ENCODE measurements at regions not wholly inside any gene's neighbourhood (a gene's known extent, or its start where the extent isn't known, plus 50 kb on each side); places are given as distances from the start of the nearest gene placed in this dataset.
"Not testable (repeated sequence)": the region's sequence is repeated elsewhere in the genome, so short reads cannot be mapped to it uniquely, and the experiment has no call there.

GRCh38 chr1:143714913-143715312, 256.9 kb downstream of the FAM72C start:
- H3K4me3 ChIP-seq (ENCODE audit: low read length); H3K9ac ChIP-seq (ENCODE audit: low read depth, low read length); H3K4me2 ChIP-seq (ENCODE audit: low read length); H3K9me3 ChIP-seq (replicated peaks; ENCODE audit: low read length); H3K36me3 ChIP-seq (ENCODE audit: insufficient read depth, low read length); H3K27me3 ChIP-seq (ENCODE audit: control insufficient read depth, insufficient read depth, low read length); H3K4me1 ChIP-seq (ENCODE audit: control insufficient read depth, insufficient read depth, low read length): not testable (repeated sequence)

GRCh38 chr1:143709606-143710259, 262.1 kb downstream of the FAM72C start:
- not testable (repeated sequence) for H3K4me2 ChIP-seq (ENCODE audit: low read length); H3K27me3 ChIP-seq (ENCODE audit: control insufficient read depth, insufficient read depth, low read length); H3K4me3 ChIP-seq (ENCODE audit: low read length); H3K36me3 ChIP-seq (ENCODE audit: insufficient read depth, low read length); H3K9ac ChIP-seq (ENCODE audit: low read depth, low read length); H3K9me3 ChIP-seq (replicated peaks; ENCODE audit: low read length); H3K4me1 ChIP-seq (ENCODE audit: control insufficient read depth, insufficient read depth, low read length)

GRCh38 chr1:143702739-143703138, 269.0 kb downstream of the FAM72C start:
- not testable (repeated sequence) for H3K4me1 ChIP-seq (ENCODE audit: control insufficient read depth, insufficient read depth, low read length); H3K36me3 ChIP-seq (ENCODE audit: insufficient read depth, low read length); H3K9ac ChIP-seq (ENCODE audit: low read depth, low read length); H3K9me3 ChIP-seq (replicated peaks; ENCODE audit: low read length); H3K4me3 ChIP-seq (ENCODE audit: low read length); H3K4me2 ChIP-seq (ENCODE audit: low read length)
- peaks cover 28% of the 10 kb centered on the region for H3K27me3 ChIP-seq (ENCODE audit: control insufficient read depth, insufficient read depth, low read length)

GRCh38 chr1:143699731-143700130, 272.1 kb downstream of the FAM72C start:
- H3K36me3 ChIP-seq (ENCODE audit: insufficient read depth, low read length): no peaks in the 10 kb centered on the region
- H3K9ac ChIP-seq (ENCODE audit: low read depth, low read length): no peak overlapping the region
- H3K4me2 ChIP-seq (ENCODE audit: low read length): no peak overlapping the region
- peaks cover 31% of the 10 kb centered on the region for H3K27me3 ChIP-seq (ENCODE audit: control insufficient read depth, insufficient read depth, low read length)
- no peaks in the 10 kb centered on the region for H3K4me1 ChIP-seq (ENCODE audit: control insufficient read depth, insufficient read depth, low read length)
- H3K9me3 ChIP-seq (replicated peaks; ENCODE audit: low read length): no peaks in the 10 kb centered on the region
- no peak overlapping the region for H3K4me3 ChIP-seq (ENCODE audit: low read length)

GRCh38 chr1:143699115-143699514, 272.7 kb downstream of the FAM72C start:
- Histone ChIP-seq H3K4me1 (ENCODE audit: control insufficient read depth, insufficient read depth, low read length) (no peaks in the 10 kb centered on the region), H3K9ac (ENCODE audit: low read depth, low read length) (no peak overlapping the region), H3K4me2 (ENCODE audit: low read length) (no peak overlapping the region), H3K27me3 (ENCODE audit: control insufficient read depth, insufficient read depth, low read length) (peaks cover 31% of the 10 kb centered on the region), H3K36me3 (ENCODE audit: insufficient read depth, low read length) (no peaks in the 10 kb centered on the region), H3K4me3 (ENCODE audit: low read length) (no peak overlapping the region), H3K9me3 (replicated peaks; ENCODE audit: low read length) (no peaks in the 10 kb centered on the region)

- no peak overlapping the region for H3K9ac ChIP-seq (ENCODE audit: low read depth, low read length)
- peaks cover 31% of the 10 kb centered on the region for H3K27me3 ChIP-seq (ENCODE audit: control insufficient read depth, insufficient read depth, low read length)
- no peaks in the 10 kb centered on the region for H3K9me3 ChIP-seq (replicated peaks; ENCODE audit: low read length)
- H3K4me2 ChIP-seq (ENCODE audit: low read length): no peak overlapping the region
- no peak overlapping the region for H3K4me3 ChIP-seq (ENCODE audit: low read length)
- no peaks in the 10 kb centered on the region for H3K36me3 ChIP-seq (ENCODE audit: insufficient read depth, low read length)
- no peaks in the 10 kb centered on the region for H3K4me1 ChIP-seq (ENCODE audit: control insufficient read depth, insufficient read depth, low read length)
Measured at GRCh38 chr1:143698016-143698415, 273.8 kb downstream of the FAM72C start.

GRCh38 chr1:143694085-143694484, 277.7 kb downstream of the FAM72C start:
- Histone ChIP-seq H3K9ac (ENCODE audit: low read depth, low read length) (no peak overlapping the region), H3K4me1 (ENCODE audit: control insufficient read depth, insufficient read depth, low read length) (no peaks in the 10 kb centered on the region), H3K9me3 (replicated peaks; ENCODE audit: low read length) (no peaks in the 10 kb centered on the region), H3K36me3 (ENCODE audit: insufficient read depth, low read length) (no peaks in the 10 kb centered on the region), H3K4me3 (ENCODE audit: low read length) (no peak overlapping the region), H3K27me3 (ENCODE audit: control insufficient read depth, insufficient read depth, low read length) (peaks cover 28% of the 10 kb centered on the region), H3K4me2 (ENCODE audit: low read length) (no peak overlapping the region)

GRCh38 chr1:143691971-143692529, 279.7 kb downstream of the FAM72C start:
- no peaks in the 10 kb centered on the region for H3K4me1 ChIP-seq (ENCODE audit: control insufficient read depth, insufficient read depth, low read length)
- peaks cover 13% of the 10 kb centered on the region for H3K27me3 ChIP-seq (ENCODE audit: control insufficient read depth, insufficient read depth, low read length)
- no peaks in the 10 kb centered on the region for H3K36me3 ChIP-seq (ENCODE audit: insufficient read depth, low read length)
- no peak overlapping the region for H3K4me3 ChIP-seq (ENCODE audit: low read length)
- no peak overlapping the region for H3K4me2 ChIP-seq (ENCODE audit: low read length)
- H3K9ac ChIP-seq (ENCODE audit: low read depth, low read length): no peak overlapping the region
- no peaks in the 10 kb centered on the region for H3K9me3 ChIP-seq (replicated peaks; ENCODE audit: low read length)

- no peaks in the 10 kb centered on the region for H3K9me3 ChIP-seq (replicated peaks; ENCODE audit: low read length)
- H3K4me2 ChIP-seq (ENCODE audit: low read length): no peak overlapping the region
- H3K27me3 ChIP-seq (ENCODE audit: control insufficient read depth, insufficient read depth, low read length): peaks cover 13% of the 10 kb centered on the region
- no peaks in the 10 kb centered on the region for H3K36me3 ChIP-seq (ENCODE audit: insufficient read depth, low read length)
- no peak overlapping the region for H3K4me3 ChIP-seq (ENCODE audit: low read length)
- H3K9ac ChIP-seq (ENCODE audit: low read depth, low read length): no peak overlapping the region
- no peaks in the 10 kb centered on the region for H3K4me1 ChIP-seq (ENCODE audit: control insufficient read depth, insufficient read depth, low read length)
Measured at GRCh38 chr1:143691400-143691891, 280.3 kb downstream of the FAM72C start.

- no peaks in the 10 kb centered on the region for H3K9me3 ChIP-seq (replicated peaks; ENCODE audit: low read length)
- H3K9ac ChIP-seq (ENCODE audit: low read depth, low read length): no peak overlapping the region
- H3K27me3 ChIP-seq (ENCODE audit: control insufficient read depth, insufficient read depth, low read length): peaks cover 13% of the 10 kb centered on the region
- no peaks in the 10 kb centered on the region for H3K36me3 ChIP-seq (ENCODE audit: insufficient read depth, low read length)
- H3K4me1 ChIP-seq (ENCODE audit: control insufficient read depth, insufficient read depth, low read length): no peaks in the 10 kb centered on the region
- H3K4me2 ChIP-seq (ENCODE audit: low read length): no peak overlapping the region
- no peak overlapping the region for H3K4me3 ChIP-seq (ENCODE audit: low read length)
Measured at GRCh38 chr1:143689781-143690180, 282.0 kb downstream of the FAM72C start.

- Histone ChIP-seq H3K4me3 (ENCODE audit: low read length) (no peak overlapping the region), H3K4me2 (ENCODE audit: low read length) (no peak overlapping the region), H3K4me1 (ENCODE audit: control insufficient read depth, insufficient read depth, low read length) (no peaks in the 10 kb centered on the region), H3K36me3 (ENCODE audit: insufficient read depth, low read length) (no peaks in the 10 kb centered on the region), H3K9ac (ENCODE audit: low read depth, low read length) (no peak overlapping the region), H3K9me3 (replicated peaks; ENCODE audit: low read length) (no peaks in the 10 kb centered on the region), H3K27me3 (ENCODE audit: control insufficient read depth, insufficient read depth, low read length) (no peaks in the 10 kb centered on the region)
Measured at GRCh38 chr1:143680304-143680703, 291.5 kb downstream of the FAM72C start.

- Histone ChIP-seq H3K4me1 (ENCODE audit: control insufficient read depth, insufficient read depth, low read length) (no peaks in the 10 kb centered on the region), H3K4me2 (ENCODE audit: low read length) (no peak overlapping the region), H3K9me3 (replicated peaks; ENCODE audit: low read length) (no peaks in the 10 kb centered on the region), H3K9ac (ENCODE audit: low read depth, low read length) (no peak overlapping the region), H3K36me3 (ENCODE audit: insufficient read depth, low read length) (no peaks in the 10 kb centered on the region), H3K4me3 (ENCODE audit: low read length) (no peak overlapping the region), H3K27me3 (ENCODE audit: control insufficient read depth, insufficient read depth, low read length) (peaks cover 5% of the 10 kb centered on the region)
Measured at GRCh38 chr1:143672983-143673382, 298.8 kb downstream of the FAM72C start.
